HG03097 (cell line): ENCODE measurements at regions not wholly inside any gene's neighbourhood (a gene's known extent, or its start where the extent isn't known, plus 50 kb on each side); places are given as distances from the start of the nearest gene placed in this dataset.
"Not testable (repeated sequence)": the region's sequence is repeated elsewhere in the genome, so short reads cannot be mapped to it uniquely, and the experiment has no call there.

Experiments used
- ATAC-seq: cut with Tn5 transposase; IDR thresholded peaks from one replicate; pipeline ENCODE4 v1.9.1; 2021; ENCODE audit not compliant: unreplicated experiment, low FRiP score

DNA sequence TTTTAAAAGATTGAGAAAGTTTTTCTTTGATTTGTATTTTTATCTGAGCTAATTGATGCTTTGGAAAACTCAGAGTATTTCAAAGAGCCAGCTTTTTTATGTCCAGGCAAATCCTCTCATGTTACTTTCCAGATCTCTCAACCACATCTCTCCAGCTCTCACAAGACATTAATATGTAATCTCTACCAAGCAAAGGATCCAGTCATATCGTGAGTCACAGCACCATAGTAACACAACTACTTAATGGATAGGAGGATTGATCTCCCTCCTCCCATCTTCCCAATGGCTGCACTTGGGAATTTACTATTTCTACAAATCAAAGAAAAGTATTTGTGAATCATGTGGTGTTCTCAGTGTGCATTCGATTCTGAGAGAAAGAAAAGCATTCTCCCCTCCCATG lies 63.3 kb downstream of the POU4F1 start:
- ATAC-seq, result no peak

DNA sequence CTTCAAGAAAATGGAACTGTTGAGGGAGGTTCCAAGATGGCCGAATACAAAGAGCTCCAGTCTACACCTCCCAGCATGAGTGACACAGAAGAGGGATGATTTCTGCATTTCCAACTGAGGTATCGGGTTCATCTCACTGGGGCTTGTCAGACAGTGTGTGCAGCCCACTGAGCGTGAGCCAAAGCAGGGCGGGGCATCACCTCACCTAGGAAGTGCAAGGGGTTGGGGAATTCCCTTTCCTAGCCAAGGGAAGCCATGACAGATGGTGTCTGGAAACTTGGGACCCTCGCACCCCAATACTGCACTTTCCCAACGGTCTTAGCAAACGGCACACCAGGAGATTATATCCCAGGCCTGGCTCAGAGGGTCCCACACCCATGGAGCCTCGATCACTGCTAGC lies 77.3 kb downstream of the POU4F1 start:
- ATAC-seq, result not testable (repeated sequence)

DNA sequence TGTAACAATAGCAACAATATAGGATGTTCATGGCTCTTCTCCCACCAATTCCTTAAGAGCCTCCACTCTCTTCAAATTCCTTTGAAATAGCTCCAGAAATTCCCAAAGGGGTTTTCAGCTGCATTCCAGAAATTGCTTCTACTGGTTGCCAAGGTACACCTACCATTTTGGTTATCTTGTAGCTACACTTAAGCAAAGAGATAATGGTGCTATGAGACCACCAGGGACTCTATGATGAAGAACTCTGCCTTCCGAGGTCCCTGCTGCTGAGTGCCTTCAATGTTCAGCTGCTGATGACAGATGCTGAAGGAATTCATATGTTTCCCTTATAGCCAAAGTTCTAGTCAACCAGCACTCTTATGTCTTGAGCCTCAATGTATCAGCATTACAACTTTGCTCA lies 78.4 kb downstream of the POU4F1 start:
- no peak for ATAC-seq

DNA sequence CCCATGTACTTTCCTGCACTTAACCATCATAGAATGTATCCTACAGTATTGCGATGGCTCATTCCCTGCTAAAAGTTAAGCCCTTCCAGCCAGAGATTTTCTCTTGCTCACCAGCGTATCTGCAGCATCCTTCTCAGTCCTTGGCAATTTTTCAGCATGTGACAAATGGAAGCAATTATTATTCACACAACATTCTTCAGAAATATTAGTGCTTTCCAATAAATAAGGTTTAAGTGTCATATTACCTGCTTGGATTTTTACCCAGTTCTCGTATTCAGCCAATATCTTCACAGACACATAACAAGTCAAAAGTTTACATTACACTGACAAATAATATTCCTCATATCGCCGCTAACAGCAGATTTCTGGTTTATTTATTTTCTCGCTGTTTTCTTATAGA lies 82.3 kb downstream of the POU4F1 start:
- ATAC-seq, result no peak

DNA sequence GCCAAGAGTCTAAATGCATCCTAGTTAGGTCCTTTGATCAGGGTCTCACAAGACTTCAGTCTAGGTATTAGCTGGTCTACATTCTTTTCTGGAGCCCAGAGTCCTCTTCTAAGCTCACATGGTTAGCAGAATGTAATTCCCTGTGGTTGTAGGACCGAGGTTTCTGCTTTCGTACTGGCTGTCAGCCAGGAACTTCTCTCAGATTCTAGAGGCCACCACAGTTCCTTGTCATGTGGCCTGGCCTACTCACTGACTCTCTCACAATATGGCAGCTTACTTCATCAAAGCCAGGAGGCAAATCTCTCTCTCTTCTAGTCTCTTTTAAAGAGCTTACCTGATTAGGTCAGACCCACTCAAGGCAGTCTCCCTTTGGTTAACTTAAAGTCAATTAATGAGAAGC lies 82.9 kb downstream of the POU4F1 start:
- no peak for ATAC-seq

DNA sequence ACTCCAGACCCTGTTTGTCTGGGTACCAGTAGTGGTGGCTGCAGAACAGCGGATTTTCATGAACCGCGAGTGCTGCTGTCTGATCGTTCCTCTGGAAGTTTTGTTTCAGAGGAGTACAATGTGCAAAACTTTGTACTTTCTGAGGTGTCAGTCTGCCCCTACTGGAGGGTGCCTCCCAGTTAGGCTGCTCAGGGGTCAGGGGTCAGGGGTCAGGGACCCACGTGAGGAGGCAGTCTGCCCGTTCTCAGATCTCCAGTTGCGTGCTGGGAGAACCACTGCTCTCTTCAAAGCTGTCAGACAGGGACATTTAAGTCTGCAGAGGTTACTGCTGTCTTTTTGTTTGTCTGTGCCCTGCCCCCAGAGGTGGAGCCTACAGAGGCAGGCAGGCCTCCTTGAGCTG lies 84.9 kb downstream of the POU4F1 start:
- ATAC-seq, result not testable (repeated sequence)

DNA sequence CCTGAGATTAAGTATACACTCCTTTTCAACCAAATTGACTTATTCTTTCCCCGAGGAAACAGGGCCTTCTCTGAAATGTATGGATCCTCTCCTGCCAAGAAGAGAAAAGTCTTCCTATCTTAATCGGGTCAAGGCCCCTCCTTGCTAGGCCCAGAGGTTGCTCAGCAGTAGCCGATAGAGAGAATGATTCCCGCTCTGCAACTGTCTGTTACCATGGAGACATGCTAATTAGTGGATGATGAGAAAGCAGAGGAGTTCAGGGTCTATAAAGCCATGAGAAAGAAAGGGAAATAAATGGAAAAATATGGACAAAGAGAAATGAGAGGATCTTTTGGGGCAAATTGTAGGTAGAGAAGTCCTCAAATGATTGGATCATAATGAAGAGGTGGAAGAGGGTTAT lies 103.5 kb downstream of the POU4F1 start:
- no peak for ATAC-seq

DNA sequence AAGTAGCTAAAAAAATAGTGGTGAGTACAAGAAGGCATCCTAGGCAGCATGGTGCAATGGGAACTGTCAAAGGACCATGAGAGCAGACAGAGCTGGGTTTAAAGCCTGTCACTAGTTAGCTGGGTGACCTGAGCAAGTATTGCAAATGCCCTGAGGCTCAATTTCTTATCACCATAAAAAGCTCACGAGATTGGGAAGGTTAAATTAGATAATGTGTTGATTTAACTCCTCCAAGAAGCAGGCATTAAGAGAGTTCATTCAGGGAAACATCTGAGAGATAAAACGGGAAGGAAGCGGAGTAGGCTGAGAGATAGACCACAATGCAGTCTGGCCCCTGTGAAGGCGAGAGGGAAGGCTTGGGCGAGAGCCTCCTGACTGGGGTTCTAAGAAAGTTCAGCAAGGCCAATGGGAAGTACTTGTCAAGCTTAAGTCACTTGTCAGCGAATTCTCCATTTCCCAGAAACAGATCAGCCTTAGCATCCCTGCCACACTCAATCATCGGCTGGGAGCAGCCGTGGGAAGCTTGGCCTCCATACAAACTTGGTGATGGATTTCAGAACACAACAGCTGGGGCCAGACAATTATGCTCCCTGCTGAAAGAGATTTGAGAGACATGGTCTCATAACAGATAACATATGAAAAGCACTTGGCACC lies 105.5 kb downstream of the POU4F1 start:
- ATAC-seq, result no peak

DNA sequence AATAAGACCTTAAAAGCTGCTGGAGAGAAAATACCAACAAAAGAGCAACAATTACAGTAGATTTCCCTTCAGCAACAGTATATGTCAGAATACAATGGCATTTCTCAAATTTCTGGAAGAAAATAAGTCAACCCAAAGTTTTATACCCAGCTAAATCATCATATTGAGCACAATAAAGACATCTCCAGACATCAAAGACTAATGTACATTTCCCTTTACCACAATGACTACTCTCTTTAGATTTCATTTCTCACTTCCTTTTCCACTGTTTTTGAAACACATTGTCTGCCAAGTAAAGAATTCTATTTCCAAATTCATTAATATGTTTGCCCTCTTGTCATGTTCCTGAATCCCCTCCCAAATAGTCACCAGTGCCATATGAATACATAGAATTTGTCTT lies 111.4 kb downstream of the POU4F1 start:
- no peak for ATAC-seq

DNA sequence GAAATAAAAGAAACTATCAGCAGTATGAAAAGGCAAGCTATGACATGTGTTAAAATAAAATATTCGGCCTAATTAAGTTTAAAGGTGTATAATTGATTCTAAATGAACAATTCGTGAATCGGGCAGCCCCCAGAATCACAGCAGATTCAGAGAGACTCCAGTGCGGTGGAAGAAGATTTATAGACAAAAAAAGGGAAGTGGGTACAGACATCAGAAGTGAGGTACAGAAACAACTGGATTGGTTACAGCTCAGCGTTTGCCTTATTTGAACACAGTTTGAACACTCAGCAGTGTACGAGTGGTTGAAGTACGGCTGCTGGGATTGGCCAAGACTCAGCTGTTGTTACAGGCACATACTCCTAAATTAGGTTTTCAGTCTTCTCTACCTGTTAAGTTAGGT lies 113.1 kb downstream of the POU4F1 start:
- not testable (repeated sequence) for ATAC-seq

DNA sequence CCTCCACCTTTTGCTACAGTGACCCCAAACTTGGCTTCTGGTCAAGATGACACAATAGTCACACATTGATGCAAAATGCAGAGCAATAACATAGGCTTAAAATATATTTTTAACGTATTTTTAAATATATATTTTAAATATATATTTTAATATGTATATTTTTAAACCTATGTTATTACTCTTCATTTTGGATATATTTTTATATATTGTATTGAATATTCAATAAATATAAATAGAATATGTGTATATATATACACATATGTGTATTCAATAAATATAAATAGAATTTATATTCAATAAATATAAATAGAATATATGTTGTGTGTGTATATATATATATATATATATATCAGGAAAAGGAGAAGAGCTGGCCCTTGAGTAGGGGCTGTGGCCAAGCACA lies 115.6 kb downstream of the POU4F1 start:
- ATAC-seq, result no peak

DNA sequence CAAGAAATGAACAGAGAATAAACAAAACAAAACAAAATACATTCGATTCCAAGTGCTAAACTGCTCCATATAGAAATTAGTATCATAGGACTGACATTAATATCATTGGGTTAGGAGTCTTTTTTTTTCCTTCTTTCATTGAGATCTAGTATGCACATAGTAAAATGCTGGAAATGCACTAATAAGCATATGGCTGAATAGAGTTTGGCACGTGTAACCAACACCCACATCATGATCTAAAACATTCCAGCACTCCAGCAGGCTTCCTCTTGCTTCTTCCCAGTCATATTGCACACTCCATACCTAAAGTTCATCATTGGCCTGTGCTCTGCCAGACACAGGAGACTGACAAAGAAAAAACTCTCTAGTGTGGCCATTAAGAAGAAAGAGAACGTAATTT lies 117.5 kb downstream of the POU4F1 start:
- ATAC-seq, result no peak

DNA sequence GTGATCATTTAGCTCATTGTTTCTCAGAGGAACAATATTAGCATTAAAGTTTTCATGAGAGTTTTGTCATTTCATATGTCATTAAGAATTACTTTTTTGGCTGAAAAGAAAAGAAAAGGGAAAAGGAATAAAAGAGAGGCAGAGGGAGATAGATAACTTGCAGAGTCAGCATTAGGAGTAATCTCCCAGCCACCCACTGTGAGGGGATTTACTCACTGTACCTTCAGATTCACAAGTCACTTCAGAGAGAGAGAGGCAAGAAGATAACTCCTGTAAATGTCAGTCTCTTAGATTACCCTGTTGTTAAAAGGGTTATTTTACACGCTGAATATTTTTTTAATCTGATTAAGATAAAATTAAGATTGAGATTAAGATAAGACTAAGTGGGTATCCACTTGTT lies 125.2 kb downstream of the POU4F1 start:
- no peak for ATAC-seq

DNA sequence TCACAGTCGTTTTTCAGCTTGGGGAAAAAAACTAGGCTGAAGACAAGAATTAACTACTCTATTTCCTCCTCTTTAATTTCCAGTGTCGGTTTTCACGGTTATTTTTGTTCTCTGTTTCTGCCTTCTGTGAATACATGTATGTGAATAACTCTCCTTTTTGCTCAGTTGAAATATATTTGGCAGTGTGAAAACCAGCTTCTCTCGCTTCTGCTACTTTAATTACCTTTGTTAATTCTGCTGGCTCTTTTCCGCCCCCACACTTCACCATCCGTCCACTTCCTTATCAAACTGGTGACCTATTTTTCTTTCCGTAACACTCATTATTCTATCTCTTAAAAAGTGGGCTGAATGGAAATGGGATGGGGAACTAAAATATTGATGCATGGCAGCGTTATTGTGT lies 126.4 kb downstream of the POU4F1 start:
- ATAC-seq, result no peak

DNA sequence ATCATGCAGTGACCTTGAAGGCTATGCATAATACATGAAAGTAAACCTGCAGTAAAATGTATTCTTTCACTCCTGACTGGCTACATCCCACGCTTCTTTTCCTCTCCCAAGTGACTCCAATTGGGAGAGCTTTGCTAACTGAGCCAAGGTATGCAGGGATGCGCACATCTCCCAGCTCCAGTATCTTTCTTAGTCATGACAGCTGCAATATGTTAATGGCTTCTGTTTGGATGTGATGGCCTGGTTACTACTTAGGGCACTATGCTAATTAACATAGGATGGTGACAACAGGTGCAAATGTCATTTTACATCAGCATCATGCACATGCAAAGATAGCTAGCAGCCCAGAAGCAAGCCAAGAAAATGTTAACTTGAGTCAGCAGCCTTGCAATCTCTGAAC lies 134.7 kb downstream of the POU4F1 start:
- no peak for ATAC-seq

DNA sequence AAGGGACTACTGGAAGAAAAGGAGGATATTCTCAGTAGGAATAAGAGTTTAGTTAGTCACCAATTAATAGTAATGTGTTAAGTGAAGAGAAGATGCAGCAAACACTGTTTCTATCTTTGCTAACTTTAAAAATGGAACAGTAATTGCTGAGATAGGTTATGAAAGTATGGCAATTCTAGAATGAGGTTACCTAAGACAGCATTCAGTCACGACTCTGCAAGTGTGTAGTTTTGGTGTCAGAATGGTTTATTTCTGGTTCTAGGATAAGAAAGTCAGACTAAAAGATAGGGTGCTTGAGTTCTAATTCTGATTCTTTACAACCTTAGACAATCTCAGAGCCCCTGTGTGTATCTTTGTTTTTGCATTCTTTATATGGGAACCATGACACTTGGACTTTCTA lies 138.1 kb downstream of the POU4F1 start:
- ATAC-seq, result no peak

DNA sequence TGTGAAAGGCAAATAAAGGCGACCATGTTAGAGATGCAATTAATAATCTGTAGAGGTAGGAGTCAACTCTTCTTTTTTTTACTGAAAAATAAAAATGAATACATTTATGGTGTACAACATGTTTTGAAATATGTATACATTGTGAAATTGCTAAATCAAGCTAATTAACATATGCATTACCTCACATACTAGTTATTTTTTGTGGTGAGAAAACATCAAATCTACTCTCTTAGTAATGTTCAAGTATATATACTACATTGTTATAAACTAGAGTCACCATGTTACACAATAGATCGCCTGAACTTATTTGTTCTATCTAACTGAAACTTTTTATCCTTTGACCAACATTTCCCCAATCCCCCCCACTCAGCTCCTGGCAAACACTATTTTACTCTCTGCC lies 143.2 kb downstream of the POU4F1 start:
- no peak for ATAC-seq

DNA sequence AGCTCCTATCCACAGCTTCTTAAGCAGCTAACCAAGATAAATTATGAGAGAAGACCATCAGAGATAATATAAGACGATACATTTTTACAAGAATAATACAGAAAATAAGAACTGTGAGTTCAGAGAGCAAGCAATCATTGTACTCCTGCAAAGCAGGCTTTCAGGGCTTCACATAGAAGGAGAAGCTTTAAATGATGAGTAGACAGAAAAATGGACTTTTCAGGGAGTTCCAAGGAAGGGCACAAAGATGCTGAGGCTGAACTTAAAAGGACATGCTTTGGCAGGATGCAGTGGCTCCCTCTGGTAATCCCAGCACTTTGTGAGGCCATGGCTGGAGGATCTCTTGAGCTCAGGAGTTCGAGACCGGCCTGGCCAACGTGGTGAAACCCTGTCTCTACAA lies 159.5 kb downstream of the POU4F1 start:
- no peak for ATAC-seq

DNA sequence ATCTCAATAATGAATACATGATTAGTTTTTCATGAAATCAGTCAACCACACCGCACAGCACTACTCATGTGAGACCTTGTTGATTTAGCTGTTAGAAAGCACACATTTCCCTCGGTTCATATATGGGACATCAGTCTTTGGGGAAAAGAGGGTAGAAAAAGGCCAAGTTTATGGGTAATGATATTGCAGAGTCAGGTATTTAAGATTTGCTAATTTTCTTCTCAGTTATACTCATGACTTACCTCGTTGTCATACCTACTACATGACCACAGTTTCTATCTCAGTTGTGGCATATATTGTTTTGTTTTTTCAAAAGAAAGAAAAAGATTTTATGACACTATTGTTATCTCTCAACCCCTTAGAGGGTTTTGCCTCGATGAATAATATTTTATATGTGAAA lies 165.6 kb downstream of the POU4F1 start:
- no peak for ATAC-seq

DNA sequence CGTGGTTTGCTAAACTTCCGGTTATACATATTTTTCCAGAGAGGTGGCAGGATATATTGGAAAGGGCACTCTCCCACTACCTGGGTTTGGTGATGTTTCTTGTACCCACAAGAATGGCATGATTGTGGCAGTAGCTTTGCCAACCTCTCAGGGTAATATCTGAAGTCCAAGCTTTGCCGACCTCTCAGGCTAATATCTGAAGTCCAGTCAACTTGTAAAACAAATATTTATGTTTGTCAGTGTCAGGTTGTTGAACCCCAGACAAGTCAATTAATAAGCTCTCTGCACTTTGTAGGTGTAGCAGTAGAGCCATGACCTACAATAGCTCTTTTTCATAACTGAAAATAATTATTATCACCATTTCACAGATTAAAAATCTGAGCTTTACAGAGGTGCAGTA lies 167.0 kb downstream of the POU4F1 start:
- ATAC-seq, result no peak

DNA sequence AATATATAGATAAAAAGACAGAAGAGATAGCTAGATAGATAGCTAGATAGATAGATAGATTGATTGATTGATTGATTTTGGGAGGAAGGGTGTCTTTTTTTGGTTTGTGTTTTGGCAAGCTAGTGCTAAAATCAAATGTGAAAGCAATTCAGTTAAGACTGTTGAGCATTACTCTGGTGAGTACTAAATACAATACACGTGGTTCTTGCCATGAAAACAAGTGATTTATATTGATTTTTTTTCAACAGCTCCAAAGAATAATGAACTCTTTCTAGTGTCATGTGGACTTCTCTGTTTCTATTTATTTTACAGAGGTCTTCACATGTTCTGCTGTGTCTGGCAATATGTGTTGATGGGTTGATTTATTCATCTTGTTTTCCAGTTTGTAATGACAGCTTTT lies 172.0 kb downstream of the POU4F1 start:
- no peak for ATAC-seq

DNA sequence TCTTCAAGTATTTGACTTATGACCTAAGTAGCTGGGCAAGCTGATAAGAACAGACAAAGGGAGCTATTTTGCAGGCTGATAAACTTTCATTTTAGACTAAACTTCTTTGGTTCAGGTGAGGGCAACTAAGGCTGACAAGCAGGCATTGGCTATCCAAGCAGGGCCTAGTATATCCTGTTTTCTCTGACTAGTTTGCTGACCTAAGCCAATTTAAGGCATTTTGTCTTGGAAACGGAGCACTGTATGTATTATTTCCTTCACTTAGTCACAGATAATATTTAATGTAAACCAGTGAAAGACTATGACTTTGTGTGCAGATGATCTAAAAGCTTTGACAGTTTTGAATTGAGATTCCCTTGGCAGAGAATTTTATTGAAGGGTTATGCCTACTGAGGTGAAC lies 172.5 kb downstream of the POU4F1 start:
- ATAC-seq, result no peak

DNA sequence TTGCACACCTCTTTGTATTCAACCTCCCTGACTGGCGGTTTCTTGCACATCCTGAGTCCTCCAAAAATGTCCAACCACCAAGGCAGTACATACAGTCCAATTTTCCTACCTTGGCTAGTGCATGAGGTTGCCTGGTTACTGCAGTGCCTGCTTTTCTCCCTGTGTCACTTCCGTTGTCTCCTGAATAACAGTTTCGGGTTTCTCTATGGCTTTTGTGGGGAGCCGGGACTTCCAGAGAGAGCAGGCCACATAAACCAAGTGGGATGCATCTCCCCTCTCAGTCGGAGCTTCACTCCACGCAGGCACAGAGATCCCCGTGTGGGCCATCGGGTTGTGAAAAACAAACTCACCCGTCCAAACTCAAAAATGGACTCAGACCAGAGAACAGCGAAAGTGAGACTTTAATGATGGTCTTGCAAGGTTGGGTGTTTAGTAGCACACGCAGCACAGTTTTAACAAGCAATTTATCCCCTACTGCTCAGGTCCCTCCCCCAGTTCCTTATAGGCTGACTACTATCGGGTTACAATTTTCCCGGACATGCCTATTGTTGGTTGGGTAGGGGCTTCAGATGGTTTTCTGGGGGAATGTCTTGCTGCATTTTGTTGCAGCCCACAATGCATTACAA lies 173.1 kb downstream of the POU4F1 start:
- ATAC-seq, result no peak
